Muscle of leg (tissue), 3 donors: ENCODE measurements at regions not wholly inside any gene's neighbourhood (a gene's known extent, or its start where the extent isn't known, plus 50 kb on each side); places are given as distances from the start of the nearest gene placed in this dataset.
"Not testable (repeated sequence)": the region's sequence is repeated elsewhere in the genome, so short reads cannot be mapped to it uniquely, and the experiment has no call there.

ENCODE experiments used
- DNase-seq: peaks from one replicate; pipeline ENCODE4 v3.0.0; 2013
- H3K27ac ChIP-seq: one replicate; pipeline ENCODE4 v1.5.1; 2013; ENCODE audit warnings: mild to moderate bottlenecking, low read length, control low read depth
- H3K27me3 ChIP-seq: one replicate; pipeline ENCODE4 v1.6.1; 2013; ENCODE audit warnings: low read length; ENCODE audit not compliant: control insufficient read depth, insufficient read depth
- H3K36me3 ChIP-seq: one replicate; pipeline ENCODE4 v1.6.1; 2013; ENCODE audit warnings: low read length; ENCODE audit not compliant: control insufficient read depth, insufficient read depth
- H3K4me1 ChIP-seq: one replicate; pipeline ENCODE4 v1.6.1; 2013; ENCODE audit warnings: low read length; ENCODE audit not compliant: control insufficient read depth, insufficient read depth
- H3K4me3 ChIP-seq: one replicate; pipeline ENCODE4 v1.5.1; 2013; ENCODE audit warnings: low read length, control low read depth
- H3K9me3 ChIP-seq: replicated peaks from 2 replicates; pipeline ENCODE4 v1.6.1; 2013; ENCODE audit warnings: low read depth, low read length; ENCODE audit not compliant: control insufficient read depth
- WGBS: methylation state at CpG from one replicate; pipeline ENCODE4 v1.1.5; 2013; ENCODE audit warnings: missing lambda C conversion rate; ENCODE audit not compliant: insufficient coverage; 5-methylcytosine and 5-hydroxymethylcytosine counted together

- not testable (repeated sequence) for H3K27ac ChIP-seq, H3K4me1 ChIP-seq, H3K27me3 ChIP-seq, H3K4me3 ChIP-seq, H3K36me3 ChIP-seq, H3K9me3 ChIP-seq, DNase-seq
- WGBS, result 100% methylated on average over 1 of the region's 3 CpGs
Measured at GRCh38 chr3:4086662-4087061, 216.5 kb upstream of the SETMAR start.

DNA sequence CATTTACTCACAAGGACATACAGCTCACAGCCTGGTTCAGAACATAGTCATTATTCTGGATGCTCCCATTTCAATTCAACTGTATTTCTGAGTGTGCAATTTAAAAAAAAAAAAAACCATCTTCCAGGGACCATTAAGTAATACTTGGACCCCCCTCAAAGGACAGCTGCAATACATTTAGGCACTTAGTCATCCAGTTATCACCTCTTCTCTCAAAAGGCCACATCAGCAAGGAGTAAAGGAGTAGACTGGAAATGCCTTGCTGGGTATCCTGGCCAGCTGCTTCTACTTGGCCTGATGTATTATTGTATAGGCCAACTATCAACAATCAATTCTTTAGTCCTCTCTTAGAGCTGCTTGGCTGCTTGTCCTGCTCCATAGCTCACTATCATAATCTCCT lies 211.4 kb upstream of the SETMAR start:
- Histone ChIP-seq H3K4me3 (no peak overlapping the region), H3K36me3 (no peaks in the 10 kb centered on the region), H3K4me1 (no peaks in the 10 kb centered on the region), H3K27me3 (no peaks in the 10 kb centered on the region), H3K9me3 (no peaks in the 10 kb centered on the region), H3K27ac (no peak overlapping the region)
- peak; percentile 51 for DNase-seq

- H3K4me3 ChIP-seq, result no peak overlapping the region
- H3K27ac ChIP-seq, result no peak overlapping the region
- no peaks in the 10 kb centered on the region for H3K27me3 ChIP-seq
- WGBS, result no CpG with 5 or more reads among the region's 2 CpGs
- H3K4me1 ChIP-seq, result no peaks in the 10 kb centered on the region
- H3K36me3 ChIP-seq, result no peaks in the 10 kb centered on the region
- H3K9me3 ChIP-seq, result no peaks in the 10 kb centered on the region
- no peak for DNase-seq
Measured at GRCh38 chr3:4097801-4098200, 205.4 kb upstream of the SETMAR start.

- DNase-seq, result no peak
- no peaks in the 10 kb centered on the region for H3K36me3 ChIP-seq
- H3K27ac ChIP-seq, result no peak overlapping the region
- no peaks in the 10 kb centered on the region for H3K9me3 ChIP-seq
- H3K27me3 ChIP-seq, result no peaks in the 10 kb centered on the region
- H3K4me3 ChIP-seq, result no peak overlapping the region
- no peaks in the 10 kb centered on the region for H3K4me1 ChIP-seq
Measured at GRCh38 chr3:4099607-4100006, 203.6 kb upstream of the SETMAR start.

DNA sequence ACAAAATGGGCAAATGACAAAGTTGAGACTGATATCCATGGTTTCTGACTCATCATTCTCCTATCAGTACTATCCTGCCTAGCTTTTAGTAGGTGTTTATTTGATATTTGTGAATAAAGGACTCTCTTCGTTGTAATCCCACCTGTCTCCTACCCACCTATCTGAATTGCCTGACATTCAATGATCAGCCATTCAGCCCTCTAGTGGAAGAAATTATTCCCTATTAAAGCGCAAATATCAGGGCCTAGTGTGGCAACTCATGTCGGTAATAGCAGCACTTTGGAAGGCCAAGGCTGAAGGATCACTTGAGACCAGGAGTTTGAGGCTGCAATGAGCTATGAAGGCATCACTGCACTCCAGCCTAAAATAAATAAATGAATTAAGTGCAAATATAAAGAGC lies 195.7 kb upstream of the SETMAR start:
- WGBS, result 83% methylated on average over 1 of the region's 3 CpGs
- Histone ChIP-seq H3K36me3 (no peaks in the 10 kb centered on the region), H3K27ac (no peak overlapping the region), H3K4me3 (no peak overlapping the region), H3K27me3 (no peaks in the 10 kb centered on the region), H3K4me1 (no peaks in the 10 kb centered on the region), H3K9me3 (no peaks in the 10 kb centered on the region)
- DNase-seq, result no peak

GRCh38 chr3:4113811-4114522 lies 189.2 kb upstream of the SETMAR start:
- no peak overlapping the region for H3K27ac ChIP-seq
- H3K27me3 ChIP-seq, result no peaks in the 10 kb centered on the region
- no peaks in the 10 kb centered on the region for H3K9me3 ChIP-seq
- DNase-seq, result no peak
- no CpG with 5 or more reads among the region's 2 CpGs for WGBS
- no peak overlapping the region for H3K4me3 ChIP-seq
- H3K4me1 ChIP-seq, result no peaks in the 10 kb centered on the region
- no peaks in the 10 kb centered on the region for H3K36me3 ChIP-seq

DNA sequence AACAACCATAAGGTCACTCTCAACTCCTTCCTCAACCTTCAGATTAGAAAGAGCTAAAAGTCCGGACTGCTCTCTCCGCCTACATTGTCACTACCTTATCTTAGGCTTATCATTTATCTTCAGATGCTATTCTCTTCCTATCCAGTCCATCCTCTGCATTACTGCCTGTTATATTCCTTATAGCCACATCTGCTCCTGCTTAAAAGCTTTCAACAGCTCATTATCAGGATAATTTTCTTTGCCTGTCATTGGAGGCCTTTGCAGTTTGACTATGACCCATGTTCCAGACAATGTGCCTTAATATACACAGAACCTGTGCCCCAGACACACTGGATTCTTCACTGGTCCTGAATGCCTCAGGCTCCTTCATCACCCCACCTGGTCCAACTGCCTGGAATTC lies 184.1 kb upstream of the SETMAR start:
- no peaks in the 10 kb centered on the region for H3K9me3 ChIP-seq
- H3K27ac ChIP-seq, result no peak overlapping the region
- no peaks in the 10 kb centered on the region for H3K4me1 ChIP-seq
- H3K36me3 ChIP-seq, result no peaks in the 10 kb centered on the region
- no peak for DNase-seq
- H3K4me3 ChIP-seq, result no peak overlapping the region
- 68% methylated on average over 2 of the region's 2 CpGs for WGBS
- no peaks in the 10 kb centered on the region for H3K27me3 ChIP-seq

GRCh38 chr3:4125576-4125975 lies 177.6 kb upstream of the SETMAR start:
- H3K9me3 ChIP-seq, result peaks cover 10% of the 10 kb centered on the region
- H3K4me1 ChIP-seq, result no peaks in the 10 kb centered on the region
- no peaks in the 10 kb centered on the region for H3K27me3 ChIP-seq
- WGBS, result no CpG with 5 or more reads among the region's 3 CpGs
- no peak overlapping the region for H3K4me3 ChIP-seq
- H3K36me3 ChIP-seq, result no peaks in the 10 kb centered on the region
- no peak for DNase-seq
- no peak overlapping the region for H3K27ac ChIP-seq

GRCh38 chr3:4138150-4138785 lies 164.9 kb upstream of the SETMAR start:
- no peak for DNase-seq
- H3K4me1 ChIP-seq, result no peaks in the 10 kb centered on the region
- H3K27ac ChIP-seq, result no peak overlapping the region
- H3K9me3 ChIP-seq, result no peaks in the 10 kb centered on the region
- no peaks in the 10 kb centered on the region for H3K27me3 ChIP-seq
- no peaks in the 10 kb centered on the region for H3K36me3 ChIP-seq
- no peak overlapping the region for H3K4me3 ChIP-seq
- WGBS, result no CpG with 5 or more reads among the region's 3 CpGs

DNA sequence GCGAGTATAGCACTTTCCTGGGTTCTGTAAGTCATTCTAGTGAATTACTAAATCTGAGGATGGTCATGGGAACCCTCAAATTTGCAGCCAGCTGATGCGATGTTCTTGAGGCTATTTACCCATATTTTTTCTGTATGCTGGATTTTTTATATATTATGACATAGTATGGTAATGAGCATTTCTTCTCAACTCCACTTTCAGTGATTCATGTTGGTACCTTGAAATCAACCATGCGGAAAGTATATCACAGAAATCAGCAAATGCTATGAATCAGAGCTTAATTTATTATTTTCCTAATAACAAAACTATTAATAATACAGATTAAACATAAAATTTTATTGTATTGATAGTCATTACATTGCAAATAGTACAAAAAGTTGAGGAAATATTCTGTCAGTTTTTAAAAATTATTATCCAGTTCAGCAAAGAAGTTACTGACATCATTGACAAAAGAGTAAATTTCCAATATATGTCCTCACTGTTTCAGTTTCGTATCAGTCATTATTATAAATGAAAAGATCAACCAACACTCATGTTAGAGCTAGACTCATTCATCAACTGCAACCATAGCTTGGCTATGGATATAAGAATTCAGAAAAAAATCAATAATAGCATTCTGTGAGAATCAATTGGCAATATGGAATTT lies 164.3 kb upstream of the SETMAR start:
- Histone ChIP-seq H3K9me3 (no peaks in the 10 kb centered on the region), H3K4me3 (no peak overlapping the region), H3K36me3 (no peaks in the 10 kb centered on the region), H3K27ac (no peak overlapping the region), H3K27me3 (no peaks in the 10 kb centered on the region), H3K4me1 (no peaks in the 10 kb centered on the region)
- WGBS, result no CpG with 5 or more reads among the region's 4 CpGs
- DNase-seq, result no peak
